Astrocyte of the spinal cord (primary cell): ENCODE measurements at regions not wholly inside any gene's neighbourhood (a gene's known extent, or its start where the extent isn't known, plus 50 kb on each side); places are given as distances from the start of the nearest gene placed in this dataset.

ENCODE experiments used
- DNase-seq: peaks from one replicate; pipeline ENCODE4 v3.0.0; 2011; ENCODE audit warnings: low read depth, low spot score
- H3K4me3 ChIP-seq: 2 replicates; pipeline ENCODE4 v1.5.1; 2011; ENCODE audit warnings: low read depth, mild to moderate bottlenecking, low read length, moderate library complexity
- CTCF ChIP-seq: IDR thresholded peaks from 2 replicates; pipeline ENCODE4 v1.5.1; 2012; ENCODE audit warnings: low read depth, mild to moderate bottlenecking, low read length, inconsistent platforms
- in situ Hi-C: cut with HindIII; loops from 2 replicates; pipeline ENCODE4 v1.10.0; 2017; ENCODE audit warnings: low sequenced_read_pairs

DNA sequence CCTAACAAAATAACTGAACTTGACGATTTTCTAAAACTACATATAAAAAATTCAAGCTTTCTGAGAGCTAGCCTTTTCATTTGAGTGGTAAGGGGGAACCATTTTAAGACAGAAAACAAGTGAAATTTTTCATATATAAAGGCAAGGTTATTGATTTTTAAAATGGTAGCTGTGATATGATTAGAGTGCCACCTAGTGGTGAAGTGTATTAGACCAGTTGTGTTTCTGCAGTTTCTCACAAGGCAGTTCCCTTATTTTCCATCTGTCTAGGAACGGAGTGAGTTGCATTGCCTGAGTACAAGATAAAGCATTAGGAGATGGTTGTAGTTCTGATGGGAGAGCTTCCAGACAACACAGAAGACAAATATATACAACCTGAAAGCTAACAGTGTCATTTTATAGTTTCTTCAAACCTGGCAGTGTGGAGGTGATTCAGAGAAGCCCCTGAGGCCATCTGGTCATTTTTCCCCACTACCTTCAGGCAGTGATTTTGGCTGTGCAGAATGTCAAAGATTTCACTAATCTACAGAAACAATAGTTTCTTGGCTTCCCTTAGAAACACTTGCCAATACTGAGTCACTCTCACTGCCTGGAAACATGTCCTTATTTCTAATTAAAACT is 180.8 kb downstream of the C12orf50 start:
- H3K4me3 ChIP-seq: no peak overlapping the region
- peak; percentile 82 for DNase-seq
- in situ Hi-C loops: no loop called here
- TF ChIP-seq CTCF: peak; percentile 64

DNA sequence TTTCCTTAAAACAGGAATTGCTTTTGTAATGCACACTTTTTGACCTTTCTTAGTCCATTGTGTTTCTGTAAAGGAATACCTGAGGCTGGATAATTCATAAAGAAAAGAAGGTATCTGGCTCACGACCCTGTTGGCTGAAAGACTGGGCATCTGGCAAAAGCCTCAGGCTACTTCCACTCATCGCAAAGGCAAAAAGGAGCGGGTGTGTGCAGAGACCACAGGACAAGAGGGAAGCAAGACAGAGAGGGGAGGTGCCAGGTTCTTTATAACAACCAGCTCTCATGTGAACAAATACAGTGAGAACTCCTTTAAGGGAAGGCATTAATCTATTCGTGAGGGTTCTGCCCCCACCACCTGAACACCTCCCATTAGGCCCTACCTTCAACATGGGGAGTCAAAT is 182.1 kb downstream of the C12orf50 start:
- no peak for TF ChIP-seq CTCF

GRCh38 chr12:87846045-87846444 is 183.2 kb downstream of the C12orf50 start:
- in situ Hi-C loops: no loop called here
- no peak overlapping the region for H3K4me3 ChIP-seq
- TF ChIP-seq CTCF: no peak
- no peak for DNase-seq

More for the DNA sequence above, 182.1 kb downstream of the C12orf50 start:
- in situ Hi-C loops: no loop called here
- no peak overlapping the region for H3K4me3 ChIP-seq
- DNase-seq: no peak

GRCh38 chr12:87841935-87842334 is 187.3 kb downstream of the C12orf50 start:
- H3K4me3 ChIP-seq: no peak overlapping the region
- no peak for TF ChIP-seq CTCF
- in situ Hi-C loops: no loop called here
- no peak for DNase-seq

DNA sequence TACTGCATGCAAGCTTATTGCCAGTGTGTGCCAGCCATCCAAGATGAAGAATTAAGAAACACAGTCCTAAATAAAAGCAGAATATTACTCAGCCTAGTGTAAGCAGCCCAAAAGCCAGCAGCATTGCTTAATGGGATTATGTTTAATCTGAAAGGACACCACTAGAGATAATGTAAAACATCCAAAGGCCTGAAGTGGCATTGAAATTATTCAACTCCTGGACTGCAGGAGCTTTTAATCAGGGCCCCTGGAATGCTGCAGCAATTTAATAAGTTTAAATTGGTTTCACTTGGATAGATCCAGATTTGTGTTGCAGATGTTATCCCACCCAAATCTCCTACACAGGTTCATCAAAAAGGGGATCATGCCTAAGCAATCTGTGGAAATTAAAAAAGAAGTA is 193.0 kb downstream of the C12orf50 start:
- DNase-seq: no peak
- H3K4me3 ChIP-seq: no peak overlapping the region
- TF ChIP-seq CTCF: no peak
- in situ Hi-C loops: no loop called here

- no peak for DNase-seq
- no peak overlapping the region for H3K4me3 ChIP-seq
- no peak for TF ChIP-seq CTCF
- in situ Hi-C loops: no loop called here
These were observed 200.7 kb downstream of the C12orf50 start for GRCh38 chr12:87828382-87828973.
